DOHH2 (cell line): ENCODE measurements at regions not wholly inside any gene's neighbourhood (a gene's known extent, or its start where the extent isn't known, plus 50 kb on each side); places are given as distances from the start of the nearest gene placed in this dataset.

ENCODE experiments used
- H3F3A ChIP-seq: fragments of 200-600 bp; sonication (generic), shearing (Covaris generic); 2 replicates; pipeline ENCODE4 v1.6.0; 2016; ENCODE audit warnings: antibody characterized with exemption, mild to moderate bottlenecking; ENCODE audit not compliant: control insufficient read depth, insufficient read depth
- H3K27ac ChIP-seq: fragments of 200-600 bp; sonication (generic); 2 replicates; pipeline ENCODE4 v1.5.1; 2014; ENCODE audit warnings: low read depth, mild to moderate bottlenecking, low read length, moderate library complexity
- H3K27me3 ChIP-seq: fragments of 200-600 bp; sonication (generic); 2 replicates; pipeline ENCODE4 v1.6.1; 2014; ENCODE audit warnings: mild to moderate bottlenecking, low read length, mixed read lengths; ENCODE audit not compliant: control insufficient read depth
- H3K36me3 ChIP-seq: fragments of 200-600 bp; sonication (generic); 2 replicates; pipeline ENCODE4 v1.6.1; 2014; ENCODE audit warnings: mild to moderate bottlenecking, low read length, moderate library complexity, mixed read lengths; ENCODE audit not compliant: control insufficient read depth
- H3K4me1 ChIP-seq: fragments of 200-600 bp; sonication (generic); 2 replicates; pipeline ENCODE4 v1.6.1; 2014; ENCODE audit warnings: mild to moderate bottlenecking, low read length, mixed read lengths; ENCODE audit not compliant: control insufficient read depth
- H3K4me2 ChIP-seq: fragments of 200-600 bp; sonication (generic); 2 replicates; pipeline ENCODE4 v1.6.0; 2014; ENCODE audit warnings: mild to moderate bottlenecking, low read length, moderate library complexity
- H3K4me3 ChIP-seq: fragments of 200-600 bp; sonication (generic); 2 replicates; pipeline ENCODE4 v1.5.1; 2014; ENCODE audit warnings: mild to moderate bottlenecking, low read length, mixed read lengths
- H3K79me2 ChIP-seq: fragments of 200-600 bp; sonication (generic); 2 replicates; pipeline ENCODE4 v1.6.1; 2014; ENCODE audit warnings: mild to moderate bottlenecking, low read length, mixed read lengths; ENCODE audit not compliant: control insufficient read depth
- H3K9me2 ChIP-seq: fragments of 200-600 bp; sonication (generic); replicated peaks from 2 replicates; pipeline ENCODE4 v1.6.1; 2014; ENCODE audit warnings: mild to moderate bottlenecking, low read length, mixed read lengths; ENCODE audit not compliant: control insufficient read depth
- H3K9me3 ChIP-seq: fragments of 200-600 bp; sonication (generic); 2 replicates; pipeline ENCODE4 v1.6.1; 2014; ENCODE audit warnings: antibody characterized with exemption, low read length, mixed read lengths; ENCODE audit not compliant: control insufficient read depth, insufficient read depth
- H4K20me1 ChIP-seq: fragments of 200-600 bp; sonication (generic); 2 replicates; pipeline ENCODE4 v1.6.0; 2014; ENCODE audit warnings: low read depth, mild to moderate bottlenecking, antibody characterized with exemption, low read length, moderate library complexity; ENCODE audit not compliant: control insufficient read depth, insufficient read depth
- CTCF ChIP-seq: fragments of 200-600 bp; sonication (generic); IDR thresholded peaks from one replicate; pipeline ENCODE4 v1.5.1; 2014; ENCODE audit warnings: antibody characterized with exemption, mild to moderate bottlenecking, low read depth, low read length; ENCODE audit not compliant: poor library complexity, severe bottlenecking
- EZH2phosphoT487 ChIP-seq: fragments of 200-600 bp; sonication (generic); IDR thresholded peaks from 2 replicates; pipeline ENCODE4 v1.6.1; 2017; ENCODE audit warnings: borderline replicate concordance, mild to moderate bottlenecking, antibody characterized with exemption, low read length, moderate library complexity, mixed read lengths

GRCh38 chr1:80579055-80579454 lies 1221.7 kb upstream of the ADGRL2 start:
- Histone ChIP-seq H3K79me2 (no peaks in the 10 kb centered on the region), H4K20me1 (no peaks in the 10 kb centered on the region), H3K9me3 (peaks cover 5% of the 10 kb centered on the region; the same call in 1 of the 2 replicates), H3K27ac (no peak overlapping the region), H3K36me3 (no peaks in the 10 kb centered on the region), H3K9me2 (no peaks in the 10 kb centered on the region), H3K27me3 (no peaks in the 10 kb centered on the region), H3F3A (no peaks in the 10 kb centered on the region), H3K4me2 (no peak overlapping the region), H3K4me3 (no peak overlapping the region), H3K4me1 (no peaks in the 10 kb centered on the region)
- TF ChIP-seq CTCF = no peak
- no peak for TF ChIP-seq EZH2phosphoT487

GRCh38 chr1:80566867-80567266 lies 1233.9 kb upstream of the ADGRL2 start:
- TF ChIP-seq EZH2phosphoT487 = no peak
- TF ChIP-seq CTCF = no peak
- Histone ChIP-seq H3K27me3 (no peaks in the 10 kb centered on the region), H3K27ac (no peak overlapping the region), H3K9me3 (no peaks in the 10 kb centered on the region), H3K9me2 (no peaks in the 10 kb centered on the region), H3K4me1 (no peaks in the 10 kb centered on the region), H4K20me1 (no peaks in the 10 kb centered on the region), H3K4me3 (no peak overlapping the region), H3K36me3 (no peaks in the 10 kb centered on the region), H3F3A (no peaks in the 10 kb centered on the region), H3K79me2 (no peaks in the 10 kb centered on the region), H3K4me2 (no peak overlapping the region)

GRCh38 chr1:80566123-80566522 lies 1234.6 kb upstream of the ADGRL2 start:
- no peak for TF ChIP-seq EZH2phosphoT487
- no peak for TF ChIP-seq CTCF
- H3K9me2 ChIP-seq = no peaks in the 10 kb centered on the region
- H3K4me1 ChIP-seq = no peaks in the 10 kb centered on the region
- H3K36me3 ChIP-seq = no peaks in the 10 kb centered on the region
- no peaks in the 10 kb centered on the region for H3K9me3 ChIP-seq
- H3F3A ChIP-seq = no peaks in the 10 kb centered on the region
- no peaks in the 10 kb centered on the region for H3K27me3 ChIP-seq
- no peaks in the 10 kb centered on the region for H4K20me1 ChIP-seq
- no peak overlapping the region for H3K27ac ChIP-seq
- H3K4me2 ChIP-seq = no peak overlapping the region
- H3K4me3 ChIP-seq = no peak overlapping the region
- no peaks in the 10 kb centered on the region for H3K79me2 ChIP-seq

- Histone ChIP-seq H3K27ac (no peak overlapping the region), H4K20me1 (no peaks in the 10 kb centered on the region), H3K27me3 (no peaks in the 10 kb centered on the region), H3K9me2 (no peaks in the 10 kb centered on the region), H3K9me3 (no peaks in the 10 kb centered on the region), H3F3A (no peaks in the 10 kb centered on the region), H3K4me3 (no peak overlapping the region), H3K36me3 (no peaks in the 10 kb centered on the region), H3K79me2 (no peaks in the 10 kb centered on the region), H3K4me1 (no peaks in the 10 kb centered on the region), H3K4me2 (no peak overlapping the region)
- TF ChIP-seq CTCF = no peak
- TF ChIP-seq EZH2phosphoT487 = no peak
Measured at GRCh38 chr1:80565406-80565805, 1235.3 kb upstream of the ADGRL2 start.
